Hippocampal formation (tissue), 2 donors: ENCODE measurements at regions not wholly inside any gene's neighbourhood (a gene's known extent, or its start where the extent isn't known, plus 50 kb on each side); places are given as distances from the start of the nearest gene placed in this dataset.

Source experiments
- DNase-seq, 2 donors: peaks; one replicate each; lab custom pipeline; 2025; lab: John Stamatoyannopoulos, UW

GRCh38 chr13:81677857-81678256 lies 1336.9 kb upstream of the SPRY2 start:
- no peak for DNase-seq

- no peak for DNase-seq
Measured at GRCh38 chr13:81676008-81676407, 1335.1 kb upstream of the SPRY2 start.

GRCh38 chr13:81671064-81671463 lies 1330.1 kb upstream of the SPRY2 start:
- no peak for DNase-seq

GRCh38 chr13:81670048-81670447 lies 1329.1 kb upstream of the SPRY2 start:
- no peak for DNase-seq

GRCh38 chr13:81664872-81665271 lies 1323.9 kb upstream of the SPRY2 start:
- no peak for DNase-seq

- no peak for DNase-seq
Measured at GRCh38 chr13:81659984-81660383, 1319.1 kb upstream of the SPRY2 start.

- no peak for DNase-seq
Measured at GRCh38 chr13:81658598-81659370, 1317.9 kb upstream of the SPRY2 start.

GRCh38 chr13:81639984-81640582 lies 1299.2 kb upstream of the SPRY2 start:
- no peak for DNase-seq

- DNase-seq: no peak
Measured at GRCh38 chr13:81637457-81637856, 1296.5 kb upstream of the SPRY2 start.

GRCh38 chr13:81636120-81636519 lies 1295.2 kb upstream of the SPRY2 start:
- no peak for DNase-seq

- no peak for DNase-seq
Measured at GRCh38 chr13:81615031-81615430, 1274.1 kb upstream of the SPRY2 start.

- DNase-seq: no peak
Measured at GRCh38 chr13:81610644-81611043, 1269.7 kb upstream of the SPRY2 start.

- DNase-seq: no peak
Measured at GRCh38 chr13:81609335-81609734, 1268.4 kb upstream of the SPRY2 start.

- no peak for DNase-seq
Measured at GRCh38 chr13:81606074-81606473, 1265.1 kb upstream of the SPRY2 start.

- DNase-seq: no peak
Measured at GRCh38 chr13:81602241-81602640, 1261.3 kb upstream of the SPRY2 start.

GRCh38 chr13:81597101-81597500 lies 1256.2 kb upstream of the SPRY2 start:
- no peak for DNase-seq

- no peak for DNase-seq
Measured at GRCh38 chr13:81596224-81596753, 1255.4 kb upstream of the SPRY2 start.

- DNase-seq: no peak
Measured at GRCh38 chr13:81591528-81592220, 1250.7 kb upstream of the SPRY2 start.

GRCh38 chr13:81582381-81582780 lies 1241.5 kb upstream of the SPRY2 start:
- no peak for DNase-seq

GRCh38 chr13:81577601-81578195 lies 1236.8 kb upstream of the SPRY2 start:
- DNase-seq: no peak

- no peak for DNase-seq
Measured at GRCh38 chr13:81568824-81569223, 1227.9 kb upstream of the SPRY2 start.

GRCh38 chr13:81565849-81566248 lies 1224.9 kb upstream of the SPRY2 start:
- DNase-seq: no peak
